Right lobe of liver (tissue), 4 donors: ENCODE measurements at regions not wholly inside any gene's neighbourhood (a gene's known extent, or its start where the extent isn't known, plus 50 kb on each side); places are given as distances from the start of the nearest gene placed in this dataset.
"Not testable (repeated sequence)": the region's sequence is repeated elsewhere in the genome, so short reads cannot be mapped to it uniquely, and the experiment has no call there.

Experiments
- POLR2A ChIP-seq: fragments of 450-650 bp; IDR thresholded peaks from one replicate; pipeline ENCODE4 v1.6.1; 2017; ENCODE audit warnings: antibody characterized with exemption, mild to moderate bottlenecking
- TF ChIP-seq, protein P1 (sequence below), 4 donors: fragments of 200-600 bp in 3 of 4; fragments of 450-650 bp in 1 of 4; IDR thresholded peaks; one replicate each; pipeline versions ENCODE4 v1.5.1 to v1.8.0; 2016 to 2022; ENCODE audit warnings: antibody characterized with exemption in 4 of 4, mild to moderate bottlenecking in 2 of 4
- donor health status: DM: no; HTN: no; CAD: no.
- donor health status: DM: no; HTN: no; CAD: no.
- donor health status: DM: no; HTN: yes; CAD: no.

DNA sequence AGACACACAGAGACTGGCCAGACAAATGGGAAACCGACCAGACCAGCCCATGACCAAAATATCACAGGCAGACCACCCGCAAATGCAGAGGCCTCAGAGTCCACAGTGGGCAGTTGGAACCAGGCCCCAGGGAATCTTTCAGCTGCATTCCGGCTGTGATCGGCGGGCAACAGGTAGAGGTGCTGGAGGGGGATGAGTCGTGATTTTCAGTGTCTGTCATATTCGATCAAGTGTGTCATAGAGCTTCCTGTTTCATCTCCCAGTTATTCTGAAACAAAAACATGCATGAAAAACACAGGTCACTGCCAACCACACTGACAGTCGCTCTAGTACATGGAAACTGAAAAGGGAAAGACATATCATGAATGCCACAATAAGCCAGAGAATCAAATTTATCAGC is 308.6 kb downstream of the BCL2L11 start:
- TF ChIP-seq, protein P1, sequence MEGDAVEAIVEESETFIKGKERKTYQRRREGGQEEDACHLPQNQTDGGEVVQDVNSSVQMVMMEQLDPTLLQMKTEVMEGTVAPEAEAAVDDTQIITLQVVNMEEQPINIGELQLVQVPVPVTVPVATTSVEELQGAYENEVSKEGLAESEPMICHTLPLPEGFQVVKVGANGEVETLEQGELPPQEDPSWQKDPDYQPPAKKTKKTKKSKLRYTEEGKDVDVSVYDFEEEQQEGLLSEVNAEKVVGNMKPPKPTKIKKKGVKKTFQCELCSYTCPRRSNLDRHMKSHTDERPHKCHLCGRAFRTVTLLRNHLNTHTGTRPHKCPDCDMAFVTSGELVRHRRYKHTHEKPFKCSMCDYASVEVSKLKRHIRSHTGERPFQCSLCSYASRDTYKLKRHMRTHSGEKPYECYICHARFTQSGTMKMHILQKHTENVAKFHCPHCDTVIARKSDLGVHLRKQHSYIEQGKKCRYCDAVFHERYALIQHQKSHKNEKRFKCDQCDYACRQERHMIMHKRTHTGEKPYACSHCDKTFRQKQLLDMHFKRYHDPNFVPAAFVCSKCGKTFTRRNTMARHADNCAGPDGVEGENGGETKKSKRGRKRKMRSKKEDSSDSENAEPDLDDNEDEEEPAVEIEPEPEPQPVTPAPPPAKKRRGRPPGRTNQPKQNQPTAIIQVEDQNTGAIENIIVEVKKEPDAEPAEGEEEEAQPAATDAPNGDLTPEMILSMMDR (IDR thresholded peaks at IDR 0.05), result not testable (repeated sequence)
- not testable (repeated sequence) for TF ChIP-seq POLR2A
